H1 (cell line): ENCODE measurements at regions not wholly inside any gene's neighbourhood (a gene's known extent, or its start where the extent isn't known, plus 50 kb on each side); places are given as distances from the start of the nearest gene placed in this dataset.

Experiments
- EZH2 ChIP-seq: fragments of 200-600 bp; sonication (generic); IDR thresholded peaks from 2 replicates; pipeline ENCODE4 v1.7.1; 2012; ENCODE audit warnings: low read depth, mild to moderate bottlenecking, moderate library complexity, low read length, inconsistent platforms; ENCODE audit not compliant: severe bottlenecking
- KDM5A ChIP-seq: fragments of 200-600 bp; IDR thresholded peaks from 2 replicates; pipeline ENCODE4 v1.7.1; 2012; ENCODE audit warnings: mild to moderate bottlenecking, low read length, inconsistent platforms, mixed read lengths
- TF ChIP-seq, protein P1 (sequence below), 3 experiments: IDR thresholded peaks; 1 replicate in 2 of 3; 2 replicates in 1 of 3; pipeline versions ENCODE4 v1.5.1 to v1.6.1; 2011; ENCODE audit warnings: low read length in 3 of 3, mild to moderate bottlenecking in 3 of 3, inconsistent platforms in 2 of 3, low read depth in 1 of 3, moderate library complexity in 1 of 3; ENCODE audit not compliant: insufficient read depth in 1 of 3; ENCODE audit errors: control extremely low read depth in 1 of 3

DNA sequence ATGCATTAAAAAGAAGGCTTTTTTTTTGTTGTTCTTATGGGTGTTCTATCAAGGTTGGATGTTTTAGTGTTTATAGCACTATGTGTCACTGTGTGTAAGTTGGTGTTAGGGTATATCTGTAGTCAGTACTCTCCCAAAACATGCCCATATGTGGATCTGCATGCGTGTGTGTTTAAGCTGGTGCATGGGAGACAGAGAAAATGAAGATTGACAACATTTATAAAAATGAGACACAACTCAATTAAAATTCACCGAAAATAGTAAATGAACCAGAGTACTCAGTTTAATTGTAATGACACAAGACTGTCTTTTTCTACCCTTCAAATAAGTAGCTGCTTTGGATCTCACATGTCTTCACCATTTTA is 323.4 kb downstream of the TMEM161B start:
- TF ChIP-seq, protein P1, sequence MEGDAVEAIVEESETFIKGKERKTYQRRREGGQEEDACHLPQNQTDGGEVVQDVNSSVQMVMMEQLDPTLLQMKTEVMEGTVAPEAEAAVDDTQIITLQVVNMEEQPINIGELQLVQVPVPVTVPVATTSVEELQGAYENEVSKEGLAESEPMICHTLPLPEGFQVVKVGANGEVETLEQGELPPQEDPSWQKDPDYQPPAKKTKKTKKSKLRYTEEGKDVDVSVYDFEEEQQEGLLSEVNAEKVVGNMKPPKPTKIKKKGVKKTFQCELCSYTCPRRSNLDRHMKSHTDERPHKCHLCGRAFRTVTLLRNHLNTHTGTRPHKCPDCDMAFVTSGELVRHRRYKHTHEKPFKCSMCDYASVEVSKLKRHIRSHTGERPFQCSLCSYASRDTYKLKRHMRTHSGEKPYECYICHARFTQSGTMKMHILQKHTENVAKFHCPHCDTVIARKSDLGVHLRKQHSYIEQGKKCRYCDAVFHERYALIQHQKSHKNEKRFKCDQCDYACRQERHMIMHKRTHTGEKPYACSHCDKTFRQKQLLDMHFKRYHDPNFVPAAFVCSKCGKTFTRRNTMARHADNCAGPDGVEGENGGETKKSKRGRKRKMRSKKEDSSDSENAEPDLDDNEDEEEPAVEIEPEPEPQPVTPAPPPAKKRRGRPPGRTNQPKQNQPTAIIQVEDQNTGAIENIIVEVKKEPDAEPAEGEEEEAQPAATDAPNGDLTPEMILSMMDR (IDR thresholded peaks at IDR 0.05; ENCODE audit: control extremely low read depth in 1 of 3, insufficient read depth in 1 of 3, low read depth in 1 of 3, low read length in 3 of 3), result no peak
- TF ChIP-seq EZH2 (no peak), KDM5A (no peak)
